HepG2 (cell line): ENCODE measurements at regions not wholly inside any gene's neighbourhood (a gene's known extent, or its start where the extent isn't known, plus 50 kb on each side); places are given as distances from the start of the nearest gene placed in this dataset.

Source experiments
- CEBPB ChIP-seq: IDR thresholded peaks from 2 replicates; pipeline ENCODE4 v1.6.1; 2011; ENCODE audit warnings: low read depth, low read length, improper control_type of control experiment, borderline replicate concordance
- CTCF ChIP-seq: sonication (generic); formaldehyde crosslinking; IDR thresholded peaks from 2 replicates; pipeline ENCODE4 v1.5.0; 2020; ENCODE audit warnings: mild to moderate bottlenecking, missing genetic modification reagents, moderate library complexity
- EZH2 ChIP-seq: conservative IDR thresholded peaks from 2 replicates; pipeline ENCODE4 v1.6.1; 2012; ENCODE audit warnings: mild to moderate bottlenecking, low read depth, low read length, moderate library complexity
- KDM1A ChIP-seq: IDR thresholded peaks from 2 replicates; pipeline ENCODE4 v1.6.1; 2016; ENCODE audit warnings: missing compliant biosample characterization
- POLR2A ChIP-seq, 2 experiments: IDR thresholded peaks; 2 replicates each; pipeline ENCODE4 v1.6.1; 2011; ENCODE audit warnings: low read depth in 2 of 2, low read length in 2 of 2, mild to moderate bottlenecking in 1 of 2, moderate library complexity in 1 of 2; ENCODE audit not compliant: insufficient read depth in 1 of 2
- SIX1 ChIP-seq: sonication (generic); formaldehyde crosslinking; IDR thresholded peaks from 2 replicates; pipeline ENCODE4 v1.4.0; 2020; ENCODE audit warnings: missing genetic modification reagents, borderline replicate concordance
- ZNF274 ChIP-seq: sonication (generic); formaldehyde crosslinking; IDR thresholded peaks from 2 replicates; pipeline ENCODE4 v1.5.1; 2020; ENCODE audit warnings: mild to moderate bottlenecking, missing genetic modification reagents
- ZNF629 ChIP-seq: sonication (generic); formaldehyde crosslinking; conservative IDR thresholded peaks from 2 replicates; pipeline ENCODE4 v1.5.0; 2020; ENCODE audit warnings: missing genetic modification reagents
- ZNF713 ChIP-seq: sonication (generic); formaldehyde crosslinking; IDR thresholded peaks from 2 replicates; pipeline ENCODE4 v1.4.0; 2020; ENCODE audit warnings: mild to moderate bottlenecking, missing genetic modification reagents

- TF ChIP-seq CTCF: no peak
- no peak for TF ChIP-seq ZNF713 (CRISPR knock-in tag)
- no peak for TF ChIP-seq CEBPB
- TF ChIP-seq KDM1A: no peak
- no peak for TF ChIP-seq ZNF629 (CRISPR knock-in tag)
- no peak for TF ChIP-seq POLR2A (IDR thresholded peaks at IDR 0.05; ENCODE audit: insufficient read depth in 1 of 2, low read depth in 2 of 2, low read length in 2 of 2)
- no peak for TF ChIP-seq SIX1 (CRISPR knock-in tag)
- TF ChIP-seq ZNF274: no peak
- TF ChIP-seq EZH2: no peak
Measured at GRCh38 chr20:23224806-23225205, 125.8 kb upstream of the NXT1 start.
